Mesenchymal stem cell (in vitro differentiated cells and primary cell): ENCODE measurements at regions not wholly inside any gene's neighbourhood (a gene's known extent, or its start where the extent isn't known, plus 50 kb on each side); places are given as distances from the start of the nearest gene placed in this dataset.

Experiments
- DNase-seq: peaks from one replicate; pipeline ENCODE4 v3.0.0-alpha.2; 2013
- H2AFZ ChIP-seq: one replicate; pipeline ENCODE4 v1.6.1; 2013; ENCODE audit warnings: low read depth, mild to moderate bottlenecking, control low read depth, inconsistent platforms, low read length, moderate library complexity
- H2AK5ac ChIP-seq: 2 replicates; pipeline ENCODE4 v1.6.1; 2013; ENCODE audit warnings: low read length, moderate library complexity, mild to moderate bottlenecking, inconsistent platforms; ENCODE audit not compliant: severe bottlenecking
- H2BK120ac ChIP-seq: one replicate; pipeline ENCODE4 v1.6.1; 2013; ENCODE audit warnings: low read depth, mild to moderate bottlenecking, inconsistent platforms, low read length, moderate library complexity
- H2BK12ac ChIP-seq, 2 experiments: one replicate each; pipeline ENCODE4 v1.6.1; 2013; ENCODE audit warnings: inconsistent platforms in 2 of 2, low read length in 2 of 2, mild to moderate bottlenecking in 2 of 2, moderate library complexity in 2 of 2, control low read depth in 1 of 2
- H2BK15ac ChIP-seq: one replicate; pipeline ENCODE4 v1.6.1; 2013; ENCODE audit warnings: mild to moderate bottlenecking, low read depth, inconsistent platforms; ENCODE audit not compliant: poor library complexity, severe bottlenecking
- H2BK5ac ChIP-seq: 2 replicates; pipeline ENCODE4 v1.6.1; 2013; ENCODE audit warnings: low read depth, mild to moderate bottlenecking, low read length, control low read depth, inconsistent platforms; ENCODE audit not compliant: poor library complexity, severe bottlenecking
- H3K14ac ChIP-seq, 2 experiments: one replicate each; pipeline ENCODE4 v1.6.1; 2013; ENCODE audit warnings: inconsistent platforms in 2 of 2, low read length in 2 of 2, control low read depth in 1 of 2, mild to moderate bottlenecking in 1 of 2, moderate library complexity in 1 of 2
- H3K18ac ChIP-seq, 2 experiments: one replicate each; pipeline ENCODE4 v1.6.1; 2013; ENCODE audit warnings: inconsistent platforms in 2 of 2, low read length in 2 of 2, control low read depth in 1 of 2, low read depth in 1 of 2, mild to moderate bottlenecking in 1 of 2
- H3K23ac ChIP-seq, 2 experiments: one replicate each; pipeline ENCODE4 v1.6.1; 2013; ENCODE audit warnings: inconsistent platforms in 2 of 2, low read length in 2 of 2, mild to moderate bottlenecking in 2 of 2, moderate library complexity in 2 of 2, control low read depth in 1 of 2
- H3K27ac ChIP-seq: 2 replicates; pipeline ENCODE4 v1.5.1; 2013; ENCODE audit warnings: mild to moderate bottlenecking, moderate library complexity, low read length, control low read depth, inconsistent platforms; ENCODE audit not compliant: poor library complexity, severe bottlenecking
- H3K27me3 ChIP-seq, 2 experiments: 2 replicates each; pipeline versions ENCODE4 v1.6.1 to v1.7.0; 2013; ENCODE audit warnings: low read length in 2 of 2, mild to moderate bottlenecking in 2 of 2, moderate library complexity in 2 of 2, control low read depth in 1 of 2, inconsistent platforms in 1 of 2; ENCODE audit not compliant: control insufficient read depth in 1 of 2, insufficient read depth in 1 of 2
- H3K36me3 ChIP-seq, 2 experiments: 2 replicates each; pipeline versions ENCODE4 v1.6.1 to v1.7.0; 2013; ENCODE audit warnings: low read length in 2 of 2, control low read depth in 1 of 2, inconsistent platforms in 1 of 2, low read depth in 1 of 2, mild to moderate bottlenecking in 1 of 2; ENCODE audit not compliant: insufficient read depth in 2 of 2, control insufficient read depth in 1 of 2
- H3K4ac ChIP-seq, 2 experiments: one replicate each; pipeline ENCODE4 v1.6.1; 2013; ENCODE audit warnings: inconsistent platforms in 2 of 2, low read length in 2 of 2, mild to moderate bottlenecking in 2 of 2, moderate library complexity in 2 of 2, control low read depth in 1 of 2, low read depth in 1 of 2
- H3K4me1 ChIP-seq: 2 replicates; pipeline ENCODE4 v1.6.1; 2013; ENCODE audit warnings: low read depth, low read length, control low read depth; ENCODE audit not compliant: control insufficient read depth, insufficient read depth
- H3K4me2 ChIP-seq: 2 replicates; pipeline ENCODE4 v1.6.1; 2013; ENCODE audit warnings: low read length, mild to moderate bottlenecking, inconsistent platforms; ENCODE audit not compliant: poor library complexity, severe bottlenecking
- H3K4me3 ChIP-seq, 2 experiments: 2 replicates each; pipeline versions ENCODE4 v1.5.1 to v1.7.0; 2013; ENCODE audit warnings: low read length in 2 of 2, mild to moderate bottlenecking in 2 of 2, control low read depth in 1 of 2, low read depth in 1 of 2; ENCODE audit not compliant: insufficient read depth in 1 of 2
- H3K79me1 ChIP-seq: replicated peaks from 2 replicates; pipeline ENCODE4 v1.6.1; 2013; ENCODE audit warnings: mild to moderate bottlenecking, control low read depth, low read length, inconsistent platforms; ENCODE audit not compliant: poor library complexity, severe bottlenecking
- H3K9ac ChIP-seq: 2 replicates; pipeline ENCODE4 v1.7.0; 2013; ENCODE audit warnings: mild to moderate bottlenecking, low read length, moderate library complexity
- H3K9me3 ChIP-seq: 2 replicates; pipeline ENCODE4 v1.7.0; 2013; ENCODE audit warnings: mild to moderate bottlenecking, low read length; ENCODE audit not compliant: control insufficient read depth
- H4K8ac ChIP-seq: one replicate; pipeline ENCODE4 v1.6.1; 2013; ENCODE audit warnings: inconsistent platforms, mild to moderate bottlenecking, low read length, moderate library complexity
- H4K91ac ChIP-seq: one replicate; pipeline ENCODE4 v1.6.1; 2013; ENCODE audit warnings: mild to moderate bottlenecking, low read length, inconsistent platforms
- WGBS: methylation state at CpG from one replicate; pipeline ENCODE4 v1.1.7; 2013; ENCODE audit warnings: mixed read lengths; 5-methylcytosine and 5-hydroxymethylcytosine counted together

DNA sequence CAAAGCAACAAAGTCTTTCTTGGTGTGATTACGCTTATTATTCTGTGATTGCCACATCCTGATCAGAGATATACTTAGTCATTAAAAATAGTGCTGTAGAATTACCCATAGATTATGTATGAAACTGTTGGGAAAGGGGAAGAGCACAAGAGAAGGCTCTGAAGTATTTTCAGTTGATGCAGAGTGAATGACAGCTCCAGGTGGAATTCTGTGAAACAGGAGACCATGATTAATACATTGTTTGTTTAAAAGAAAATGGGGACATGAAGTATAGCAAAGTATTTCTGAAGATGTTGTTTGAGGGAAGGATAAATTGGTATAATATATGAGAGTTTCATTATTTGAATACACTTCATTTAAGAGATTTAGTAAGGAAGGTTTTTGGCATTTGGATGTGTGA, 307.6 kb upstream of the CDH20 start:
- WGBS = 100% methylated on average over 1 of the region's 1 CpG
- H2BK15ac ChIP-seq = no peak overlapping the region
- H3K4me1 ChIP-seq = no peaks in the 10 kb centered on the region
- no peak overlapping the region for H4K8ac ChIP-seq
- no peak overlapping the region for H3K14ac ChIP-seq
- no peak overlapping the region for H2AFZ ChIP-seq
- no peak overlapping the region for H2BK5ac ChIP-seq
- no peak overlapping the region for H3K27ac ChIP-seq
- no peaks in the 10 kb centered on the region for H3K27me3 ChIP-seq
- H3K9ac ChIP-seq = no peak overlapping the region
- no peaks in the 10 kb centered on the region for H3K9me3 ChIP-seq
- no peak overlapping the region for H3K23ac ChIP-seq
- no peak for DNase-seq
- H3K4me3 ChIP-seq = no peak overlapping the region
- no peaks in the 10 kb centered on the region for H3K36me3 ChIP-seq
- no peak overlapping the region for H2AK5ac ChIP-seq
- no peak overlapping the region for H4K91ac ChIP-seq
- H3K4ac ChIP-seq = no peak overlapping the region
- no peak overlapping the region for H2BK12ac ChIP-seq
- H2BK120ac ChIP-seq = no peak overlapping the region
- H3K79me1 ChIP-seq = no peaks in the 10 kb centered on the region
- no peak overlapping the region for H3K18ac ChIP-seq
- H3K4me2 ChIP-seq = no peak overlapping the region

DNA sequence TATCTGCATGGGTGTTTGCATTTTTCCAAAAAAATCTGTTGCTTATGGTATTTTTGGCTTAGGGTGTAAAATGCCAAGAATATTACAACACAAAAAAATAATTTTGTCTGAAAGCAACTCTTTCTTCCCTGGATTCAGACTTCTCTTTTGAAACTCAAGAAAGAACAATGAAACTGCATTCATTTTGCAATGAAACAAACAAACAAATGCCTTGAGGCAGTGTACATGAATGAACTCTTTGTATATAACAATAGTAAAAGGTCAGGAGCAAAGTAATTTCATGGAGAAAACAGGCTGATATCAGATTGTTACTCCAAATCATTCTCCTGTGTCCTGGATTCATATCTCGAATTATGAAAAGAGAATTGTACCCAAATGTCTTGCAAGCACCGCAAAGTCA, 301.6 kb upstream of the CDH20 start:
- H3K27me3 ChIP-seq = no peaks in the 10 kb centered on the region
- no peaks in the 10 kb centered on the region for H3K9me3 ChIP-seq
- no peak overlapping the region for H4K8ac ChIP-seq
- H2BK15ac ChIP-seq = no peak overlapping the region
- no peak overlapping the region for H3K14ac ChIP-seq
- H3K4me2 ChIP-seq = no peak overlapping the region
- H3K27ac ChIP-seq = no peak overlapping the region
- H3K4ac ChIP-seq = no peak overlapping the region
- no peak for DNase-seq
- H3K18ac ChIP-seq = no peak overlapping the region
- H2AFZ ChIP-seq = no peak overlapping the region
- H2BK120ac ChIP-seq = no peak overlapping the region
- no peak overlapping the region for H2BK12ac ChIP-seq
- no peak overlapping the region for H4K91ac ChIP-seq
- H3K23ac ChIP-seq = no peak overlapping the region
- no peaks in the 10 kb centered on the region for H3K36me3 ChIP-seq
- no peak overlapping the region for H2AK5ac ChIP-seq
- no peaks in the 10 kb centered on the region for H3K4me1 ChIP-seq
- H3K9ac ChIP-seq = no peak overlapping the region
- H2BK5ac ChIP-seq = no peak overlapping the region
- H3K79me1 ChIP-seq = no peaks in the 10 kb centered on the region
- no CpG with 5 or more reads among the region's 2 CpGs for WGBS
- H3K4me3 ChIP-seq = no peak overlapping the region

DNA sequence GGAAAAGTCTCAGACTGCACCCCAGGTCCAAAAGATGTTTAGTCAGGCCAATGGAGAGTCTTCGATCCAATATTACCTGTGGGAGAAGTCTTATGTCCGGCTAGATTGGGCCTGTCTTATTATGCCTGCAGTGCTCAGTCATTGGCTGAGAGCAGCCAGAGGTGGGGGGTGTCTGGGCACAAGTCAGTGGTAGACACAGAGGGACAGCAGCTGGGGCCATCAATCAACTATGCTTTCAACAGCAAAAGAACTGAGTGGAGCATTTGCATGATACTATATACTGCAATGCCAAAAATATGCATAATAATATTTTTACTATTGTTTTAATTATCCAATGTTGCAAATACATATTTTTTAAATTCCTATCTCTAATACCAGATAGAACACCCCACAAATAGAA, 298.6 kb upstream of the CDH20 start:
- WGBS = 87% methylated on average over 2 of the region's 2 CpGs
- Histone ChIP-seq H3K4me2 (no peak overlapping the region), H3K27me3 (no peaks in the 10 kb centered on the region)

DNA sequence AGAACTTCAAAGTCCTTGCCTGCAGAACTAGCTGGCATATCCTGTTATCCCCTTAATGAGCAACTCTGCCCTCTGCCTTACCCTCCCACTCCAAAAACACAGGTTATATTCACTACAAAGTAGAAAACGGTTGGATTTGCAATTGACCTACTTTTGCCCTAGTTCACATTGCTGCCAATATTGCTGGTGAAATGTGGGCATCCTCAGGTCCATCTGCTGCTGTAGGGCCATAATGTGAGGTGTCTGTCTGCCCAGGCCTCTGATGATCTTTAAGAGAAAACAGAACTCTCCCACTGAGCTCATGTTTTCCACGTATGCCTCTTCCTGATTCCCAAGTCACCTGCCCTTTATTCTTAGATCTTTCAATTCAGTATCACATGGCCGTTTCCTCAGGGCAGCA, 294.0 kb upstream of the CDH20 start:
- H3K4ac ChIP-seq = no peak overlapping the region
- no peak overlapping the region for H4K8ac ChIP-seq
- no peak overlapping the region for H3K4me3 ChIP-seq
- no peaks in the 10 kb centered on the region for H3K79me1 ChIP-seq
- H2BK120ac ChIP-seq = no peak overlapping the region
- H3K36me3 ChIP-seq = no peaks in the 10 kb centered on the region
- no peaks in the 10 kb centered on the region for H3K4me1 ChIP-seq
- no peak overlapping the region for H4K91ac ChIP-seq
- H3K23ac ChIP-seq = no peak overlapping the region
- H3K27ac ChIP-seq = no peak overlapping the region
- no peak overlapping the region for H2BK12ac ChIP-seq
- H3K14ac ChIP-seq = no peak overlapping the region
- H2BK5ac ChIP-seq = no peak overlapping the region
- H3K9ac ChIP-seq = no peak overlapping the region
- no peak overlapping the region for H3K18ac ChIP-seq
- WGBS = 21% methylated on average over 2 of the region's 3 CpGs
- H2AFZ ChIP-seq = no peak overlapping the region
- no peak overlapping the region for H2AK5ac ChIP-seq
- H3K4me2 ChIP-seq = no peak overlapping the region
- H2BK15ac ChIP-seq = no peak overlapping the region
- H3K9me3 ChIP-seq = no peaks in the 10 kb centered on the region
- no peak for DNase-seq
- H3K27me3 ChIP-seq = no peaks in the 10 kb centered on the region

More for the DNA sequence above, 298.6 kb upstream of the CDH20 start:
- Histone ChIP-seq H3K4ac (no peak overlapping the region), H2AK5ac (no peak overlapping the region), H2BK5ac (no peak overlapping the region), H3K9me3 (no peaks in the 10 kb centered on the region), H3K4me1 (no peaks in the 10 kb centered on the region), H2BK12ac (no peak overlapping the region), H3K23ac (no peak overlapping the region), H2BK15ac (no peak overlapping the region), H3K36me3 (no peaks in the 10 kb centered on the region), H3K4me3 (no peak overlapping the region), H3K9ac (no peak overlapping the region), H3K18ac (no peak overlapping the region), H3K14ac (no peak overlapping the region), H4K8ac (no peak overlapping the region), H2BK120ac (no peak overlapping the region), H3K27ac (no peak overlapping the region), H4K91ac (no peak overlapping the region), H3K79me1 (no peaks in the 10 kb centered on the region), H2AFZ (no peak overlapping the region)
- DNase-seq = no peak
